GM21723 (cell line): ENCODE measurements at regions not wholly inside any gene's neighbourhood (a gene's known extent, or its start where the extent isn't known, plus 50 kb on each side); places are given as distances from the start of the nearest gene placed in this dataset.

Source experiments
- ATAC-seq: cut with Tn5 transposase; IDR thresholded peaks from one replicate; pipeline ENCODE4 v1.9.1; 2021; ENCODE audit warnings: mild to moderate bottlenecking, moderate library complexity; ENCODE audit not compliant: unreplicated experiment

GRCh38 chr15:35596285-35596684 is 50.3 kb upstream of the DPH6 start:
- ATAC-seq: no peak

GRCh38 chr15:35602836-35603235 is 56.9 kb upstream of the DPH6 start:
- no peak for ATAC-seq

GRCh38 chr15:35603301-35603700 is 57.3 kb upstream of the DPH6 start:
- ATAC-seq: peak; percentile 73

- ATAC-seq: no peak
Measured at GRCh38 chr15:35603856-35604255, 57.9 kb upstream of the DPH6 start.

- no peak for ATAC-seq
Measured at GRCh38 chr15:35605764-35606449, 59.9 kb upstream of the DPH6 start.

GRCh38 chr15:35606450-35606779 is 60.5 kb upstream of the DPH6 start:
- no peak for ATAC-seq

- no peak for ATAC-seq
Measured at GRCh38 chr15:35616498-35617271, 70.7 kb upstream of the DPH6 start.

- ATAC-seq: no peak
Measured at GRCh38 chr15:35618260-35619188, 72.6 kb upstream of the DPH6 start.

GRCh38 chr15:35622641-35623340 is 76.8 kb upstream of the DPH6 start:
- ATAC-seq: no peak

- ATAC-seq: no peak
Measured at GRCh38 chr15:35624881-35625280, 78.9 kb upstream of the DPH6 start.

- no peak for ATAC-seq
Measured at GRCh38 chr15:35626571-35627318, 80.8 kb upstream of the DPH6 start.

- ATAC-seq: no peak
Measured at GRCh38 chr15:35627696-35628095, 81.7 kb upstream of the DPH6 start.

- no peak for ATAC-seq
Measured at GRCh38 chr15:35629766-35630165, 83.8 kb upstream of the DPH6 start.

GRCh38 chr15:35630532-35630931 is 84.6 kb upstream of the DPH6 start:
- ATAC-seq: no peak

- no peak for ATAC-seq
Measured at GRCh38 chr15:35630985-35631384, 85.0 kb upstream of the DPH6 start.

GRCh38 chr15:35633677-35634076 is 87.7 kb upstream of the DPH6 start:
- no peak for ATAC-seq

- ATAC-seq: no peak
Measured at GRCh38 chr15:35646790-35647189, 100.8 kb upstream of the DPH6 start.

GRCh38 chr15:35647303-35647702 is 101.3 kb upstream of the DPH6 start:
- no peak for ATAC-seq

- no peak for ATAC-seq
Measured at GRCh38 chr15:35648941-35649340, 103.0 kb upstream of the DPH6 start.

- no peak for ATAC-seq
Measured at GRCh38 chr15:35649575-35649974, 103.6 kb upstream of the DPH6 start.
